GM12872 (cell line): ENCODE measurements at regions not wholly inside any gene's neighbourhood (a gene's known extent, or its start where the extent isn't known, plus 50 kb on each side); places are given as distances from the start of the nearest gene placed in this dataset.

Experiments
- CTCF ChIP-seq: IDR thresholded peaks from 3 replicates; pipeline ENCODE4 v1.5.1; 2011; ENCODE audit warnings: low read depth, mild to moderate bottlenecking, low read length, moderate library complexity; ENCODE audit not compliant: insufficient read depth

- TF ChIP-seq CTCF: no peak
Measured at GRCh38 chr18:64201781-64202180, 52.9 kb upstream of the LINC00305 start.

- TF ChIP-seq CTCF: no peak
Measured at GRCh38 chr18:64199581-64199980, 50.7 kb upstream of the LINC00305 start.
